Loucy (cell line): ENCODE measurements at regions not wholly inside any gene's neighbourhood (a gene's known extent, or its start where the extent isn't known, plus 50 kb on each side); places are given as distances from the start of the nearest gene placed in this dataset.

ENCODE experiments used
- H2AFZ ChIP-seq: fragments of 200-600 bp; sonication (generic); 2 replicates; pipeline ENCODE4 v1.6.0; 2016; ENCODE audit warnings: antibody characterized with exemption, mild to moderate bottlenecking, low read length, moderate library complexity
- H3F3A ChIP-seq: fragments of 200-600 bp; 2 replicates; pipeline ENCODE4 v1.6.0; 2016; ENCODE audit warnings: antibody characterized with exemption, low read depth, mild to moderate bottlenecking
- H3K27me3 ChIP-seq: fragments of 200-600 bp; sonication (generic); 2 replicates; pipeline ENCODE4 v1.6.1; 2014; ENCODE audit warnings: low read length, mild to moderate bottlenecking; ENCODE audit not compliant: insufficient read depth, poor library complexity, severe bottlenecking
- H3K36me3 ChIP-seq: fragments of 200-600 bp; sonication (generic); 2 replicates; pipeline ENCODE4 v1.6.1; 2016; ENCODE audit warnings: low read length; ENCODE audit not compliant: insufficient read depth
- H3K4me1 ChIP-seq: fragments of 200-600 bp; sonication (generic); 2 replicates; pipeline ENCODE4 v1.5.1; 2014; ENCODE audit warnings: low read length, mild to moderate bottlenecking; ENCODE audit not compliant: insufficient read depth, poor library complexity, severe bottlenecking
- H3K4me2 ChIP-seq: fragments of 200-600 bp; sonication (generic); 2 replicates; pipeline ENCODE4 v1.6.0; 2014; ENCODE audit warnings: antibody characterized with exemption, low read length, low read depth, mild to moderate bottlenecking; ENCODE audit not compliant: poor library complexity, severe bottlenecking
- H3K4me3 ChIP-seq: fragments of 200-600 bp; sonication (generic); 2 replicates; pipeline ENCODE4 v1.5.1; 2014; ENCODE audit warnings: low read length, mild to moderate bottlenecking, mixed read lengths; ENCODE audit not compliant: poor library complexity, severe bottlenecking
- H3K79me2 ChIP-seq: fragments of 200-600 bp; sonication (generic); 2 replicates; pipeline ENCODE4 v1.6.1; 2014; ENCODE audit warnings: low read length; ENCODE audit not compliant: insufficient read depth
- H3K9ac ChIP-seq: fragments of 200-600 bp; sonication (generic); 2 replicates; pipeline ENCODE4 v1.6.0; 2014; ENCODE audit warnings: mild to moderate bottlenecking, low read depth, low read length, moderate library complexity; ENCODE audit not compliant: poor library complexity, severe bottlenecking
- H3K9me2 ChIP-seq: fragments of 200-600 bp; sonication (generic); replicated peaks from 2 replicates; pipeline ENCODE4 v1.6.1; 2016; ENCODE audit warnings: low read depth, low read length, mixed read lengths
- H3K9me3 ChIP-seq: fragments of 200-600 bp; sonication (generic); 2 replicates; pipeline ENCODE4 v1.6.1; 2014; ENCODE audit warnings: mild to moderate bottlenecking, antibody characterized with exemption, low read length, low read depth; ENCODE audit not compliant: insufficient read depth
- H4K20me1 ChIP-seq: fragments of 200-600 bp; sonication (generic); 2 replicates; pipeline ENCODE4 v1.6.0; 2014; ENCODE audit warnings: antibody characterized with exemption, low read length, mild to moderate bottlenecking; ENCODE audit not compliant: insufficient read depth, poor library complexity, severe bottlenecking
- EZH2phosphoT487 ChIP-seq: fragments of 200-600 bp; IDR thresholded peaks from 2 replicates; pipeline ENCODE4 v1.6.1; 2018; ENCODE audit warnings: antibody characterized with exemption, mild to moderate bottlenecking, moderate library complexity, borderline replicate concordance
- TF ChIP-seq, protein P1 (sequence below): fragments of 200-600 bp; sonication (generic); conservative IDR thresholded peaks from 2 replicates; pipeline ENCODE4 v1.5.1; 2014; ENCODE audit warnings: mild to moderate bottlenecking, antibody characterized with exemption, low read length

DNA sequence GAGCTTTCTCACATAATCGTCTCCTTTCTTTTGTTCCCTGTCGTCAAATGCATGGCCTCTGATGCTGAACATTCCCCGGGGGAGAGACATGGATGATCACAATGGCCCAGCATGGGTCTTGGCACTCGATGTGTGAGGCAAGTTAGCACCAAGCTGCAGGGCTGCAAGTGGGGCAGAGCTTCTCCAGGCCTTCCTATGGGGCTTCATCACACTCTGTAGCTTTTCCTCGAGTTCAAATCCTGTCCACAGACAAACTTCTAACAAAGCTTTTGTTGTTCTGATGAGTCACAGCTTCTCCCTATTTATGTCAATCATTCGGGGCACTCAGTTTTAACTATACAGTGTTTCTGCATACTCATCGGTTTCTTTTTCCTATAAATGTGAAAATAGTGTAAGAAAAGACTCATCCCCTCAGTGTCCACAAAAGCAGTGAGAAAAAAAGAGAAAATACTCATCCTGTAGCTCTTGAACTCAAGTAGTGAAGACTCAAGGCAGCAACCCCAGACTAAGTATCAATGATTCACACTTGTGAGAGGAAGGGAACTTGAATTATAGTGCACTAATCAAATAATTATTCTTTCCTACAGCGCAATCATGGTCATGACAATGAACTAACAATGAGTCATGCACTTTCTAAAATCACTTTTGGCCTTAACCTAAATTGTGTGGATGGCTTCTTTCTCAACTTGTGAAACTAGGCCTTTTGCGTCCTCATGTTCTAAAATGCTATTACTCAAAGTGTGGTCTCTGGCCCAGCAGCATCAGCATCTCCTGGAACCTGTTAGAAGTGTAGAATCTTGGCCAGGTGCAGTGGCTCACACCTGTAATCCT, 68.4 kb upstream of the NOX3 start:
- Histone ChIP-seq H3K4me1 (peaks cover 7% of the 10 kb centered on the region), H3K79me2 (no peaks in the 10 kb centered on the region), H3K9me2 (no peaks in the 10 kb centered on the region), H3K9ac (no peak overlapping the region), H3F3A (no peaks in the 10 kb centered on the region), H4K20me1 (no peaks in the 10 kb centered on the region), H3K4me3 (no peak overlapping the region), H2AFZ (no peak overlapping the region), H3K9me3 (no peaks in the 10 kb centered on the region), H3K27me3 (no peaks in the 10 kb centered on the region), H3K4me2 (no peak overlapping the region), H3K36me3 (no peaks in the 10 kb centered on the region)
- TF ChIP-seq EZH2phosphoT487: no peak
- TF ChIP-seq, protein P1, sequence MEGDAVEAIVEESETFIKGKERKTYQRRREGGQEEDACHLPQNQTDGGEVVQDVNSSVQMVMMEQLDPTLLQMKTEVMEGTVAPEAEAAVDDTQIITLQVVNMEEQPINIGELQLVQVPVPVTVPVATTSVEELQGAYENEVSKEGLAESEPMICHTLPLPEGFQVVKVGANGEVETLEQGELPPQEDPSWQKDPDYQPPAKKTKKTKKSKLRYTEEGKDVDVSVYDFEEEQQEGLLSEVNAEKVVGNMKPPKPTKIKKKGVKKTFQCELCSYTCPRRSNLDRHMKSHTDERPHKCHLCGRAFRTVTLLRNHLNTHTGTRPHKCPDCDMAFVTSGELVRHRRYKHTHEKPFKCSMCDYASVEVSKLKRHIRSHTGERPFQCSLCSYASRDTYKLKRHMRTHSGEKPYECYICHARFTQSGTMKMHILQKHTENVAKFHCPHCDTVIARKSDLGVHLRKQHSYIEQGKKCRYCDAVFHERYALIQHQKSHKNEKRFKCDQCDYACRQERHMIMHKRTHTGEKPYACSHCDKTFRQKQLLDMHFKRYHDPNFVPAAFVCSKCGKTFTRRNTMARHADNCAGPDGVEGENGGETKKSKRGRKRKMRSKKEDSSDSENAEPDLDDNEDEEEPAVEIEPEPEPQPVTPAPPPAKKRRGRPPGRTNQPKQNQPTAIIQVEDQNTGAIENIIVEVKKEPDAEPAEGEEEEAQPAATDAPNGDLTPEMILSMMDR: no peak

DNA sequence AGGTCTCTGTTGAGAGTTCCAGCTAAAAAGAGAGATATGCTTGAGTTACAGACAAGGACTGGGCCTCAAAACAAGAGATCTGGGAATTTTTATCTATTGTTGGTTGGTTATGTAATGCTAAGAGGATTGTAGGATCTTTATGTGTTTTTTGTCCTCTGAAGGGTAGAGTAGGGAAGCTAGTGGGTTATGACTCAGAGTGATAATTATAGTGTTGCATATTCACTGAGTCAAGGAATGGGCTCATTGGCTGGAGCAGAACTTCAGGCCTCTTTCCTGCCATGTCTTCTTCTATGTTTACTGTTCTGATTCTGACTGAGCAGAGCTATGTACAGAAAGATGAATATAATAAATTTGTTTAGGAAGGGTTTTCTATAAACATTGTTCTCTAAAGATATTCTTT, 66.1 kb upstream of the NOX3 start:
- Histone ChIP-seq H3K9me2 (no peaks in the 10 kb centered on the region), H4K20me1 (no peaks in the 10 kb centered on the region), H3K36me3 (no peaks in the 10 kb centered on the region), H3K79me2 (no peaks in the 10 kb centered on the region), H3K4me2 (no peak overlapping the region), H3K4me3 (no peak overlapping the region), H3K9ac (no peak overlapping the region), H3F3A (no peaks in the 10 kb centered on the region), H3K27me3 (no peaks in the 10 kb centered on the region), H3K9me3 (no peaks in the 10 kb centered on the region), H3K4me1 (no peaks in the 10 kb centered on the region), H2AFZ (no peak overlapping the region)
- TF ChIP-seq, protein P1: no peak
- TF ChIP-seq EZH2phosphoT487: no peak

DNA sequence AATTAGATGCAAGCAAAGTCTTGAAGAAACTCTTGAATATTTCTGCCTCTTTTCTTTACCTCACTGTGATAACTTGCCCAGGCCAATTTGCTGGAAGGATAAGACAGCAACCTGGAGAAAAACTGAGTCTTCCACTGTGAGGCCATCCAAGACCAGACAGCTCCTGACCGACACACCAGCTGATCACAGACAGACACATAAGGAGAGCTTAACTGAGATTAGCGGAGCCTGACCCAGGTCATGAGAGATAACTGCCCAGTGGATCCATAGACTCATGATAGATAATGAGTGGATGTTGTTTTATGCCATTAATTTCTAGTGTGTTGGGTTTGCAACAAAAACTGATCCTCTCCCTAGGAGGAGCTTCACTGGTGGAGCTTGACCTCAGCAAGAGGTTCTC, 64.4 kb upstream of the NOX3 start:
- Histone ChIP-seq H3K4me3 (no peak overlapping the region), H3K79me2 (no peaks in the 10 kb centered on the region), H3K4me2 (no peak overlapping the region), H3K27me3 (no peaks in the 10 kb centered on the region), H3K9ac (no peak overlapping the region), H3K9me3 (no peaks in the 10 kb centered on the region), H4K20me1 (no peaks in the 10 kb centered on the region), H3K4me1 (no peaks in the 10 kb centered on the region), H3K9me2 (no peaks in the 10 kb centered on the region), H3F3A (no peaks in the 10 kb centered on the region), H3K36me3 (no peaks in the 10 kb centered on the region), H2AFZ (no peak overlapping the region)
- TF ChIP-seq EZH2phosphoT487: no peak
- TF ChIP-seq, protein P1: no peak
